ENCODE measurements at regions not wholly inside any gene's neighbourhood (a gene's known extent, or its start where the extent isn't known, plus 50 kb on each side); places are given as distances from the start of the nearest gene placed in this dataset.

DNA sequence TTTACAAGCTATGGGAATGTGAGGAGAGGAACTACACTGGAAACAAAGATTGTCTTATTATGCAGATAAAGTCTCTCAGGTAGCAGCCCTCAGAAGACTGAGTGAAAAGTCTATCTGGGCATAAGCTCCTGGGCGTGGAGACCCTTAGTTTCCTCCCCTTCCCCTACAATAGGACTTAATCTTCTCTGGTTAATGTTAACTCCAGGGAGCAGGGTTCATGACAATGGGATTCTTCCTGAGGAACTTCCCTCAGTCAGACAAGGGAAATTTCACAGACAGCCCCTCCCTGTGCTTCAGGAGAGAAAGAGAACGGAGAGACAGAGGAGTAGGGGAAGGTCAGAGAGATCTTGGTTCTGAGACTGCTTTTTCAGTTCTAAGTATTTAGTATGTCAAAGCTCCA, 1428.6 kb downstream of the LRRC4C start:
- TF ChIP-seq, protein P1, sequence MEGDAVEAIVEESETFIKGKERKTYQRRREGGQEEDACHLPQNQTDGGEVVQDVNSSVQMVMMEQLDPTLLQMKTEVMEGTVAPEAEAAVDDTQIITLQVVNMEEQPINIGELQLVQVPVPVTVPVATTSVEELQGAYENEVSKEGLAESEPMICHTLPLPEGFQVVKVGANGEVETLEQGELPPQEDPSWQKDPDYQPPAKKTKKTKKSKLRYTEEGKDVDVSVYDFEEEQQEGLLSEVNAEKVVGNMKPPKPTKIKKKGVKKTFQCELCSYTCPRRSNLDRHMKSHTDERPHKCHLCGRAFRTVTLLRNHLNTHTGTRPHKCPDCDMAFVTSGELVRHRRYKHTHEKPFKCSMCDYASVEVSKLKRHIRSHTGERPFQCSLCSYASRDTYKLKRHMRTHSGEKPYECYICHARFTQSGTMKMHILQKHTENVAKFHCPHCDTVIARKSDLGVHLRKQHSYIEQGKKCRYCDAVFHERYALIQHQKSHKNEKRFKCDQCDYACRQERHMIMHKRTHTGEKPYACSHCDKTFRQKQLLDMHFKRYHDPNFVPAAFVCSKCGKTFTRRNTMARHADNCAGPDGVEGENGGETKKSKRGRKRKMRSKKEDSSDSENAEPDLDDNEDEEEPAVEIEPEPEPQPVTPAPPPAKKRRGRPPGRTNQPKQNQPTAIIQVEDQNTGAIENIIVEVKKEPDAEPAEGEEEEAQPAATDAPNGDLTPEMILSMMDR (IDR thresholded peaks at IDR 0.05; ENCODE audit: low read length): no peak
- no peak for TF ChIP-seq EZH2 (IDR thresholded peaks at IDR 0.05; ENCODE audit: borderline replicate concordance, low read length)
